ENCODE measurements at regions not wholly inside any gene's neighbourhood (a gene's known extent, or its start where the extent isn't known, plus 50 kb on each side); places are given as distances from the start of the nearest gene placed in this dataset.

DNA sequence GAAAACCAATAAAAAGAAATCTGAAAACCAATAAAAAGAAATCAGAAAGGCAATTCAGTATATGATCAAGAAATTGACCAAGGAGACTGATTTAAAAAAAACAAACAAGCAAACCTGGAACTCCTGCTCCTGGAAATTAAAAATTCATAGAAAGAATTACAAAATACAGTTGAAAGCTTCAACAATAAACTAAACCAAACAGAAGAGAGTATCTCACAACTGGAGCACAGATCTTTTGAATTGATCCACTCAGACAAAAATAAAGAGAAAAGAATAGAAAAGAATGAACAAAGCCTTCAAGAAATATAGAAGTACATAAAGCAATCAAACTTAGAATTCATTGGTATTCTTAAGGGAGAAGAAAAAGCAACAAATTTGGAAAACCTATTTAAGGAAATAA is 271.4 kb downstream of the MBNL1 start:
- no peak for TF ChIP-seq POLR2A (IDR thresholded peaks at IDR 0.05; ENCODE audit: low read length)
- no peak for TF ChIP-seq GATA1 (IDR thresholded peaks at IDR 0.05; ENCODE audit: low read depth, low read length)

Measured in erythroblast (primary cell).